ENCODE measurements at regions not wholly inside any gene's neighbourhood (a gene's known extent, or its start where the extent isn't known, plus 50 kb on each side); places are given as distances from the start of the nearest gene placed in this dataset.

DNA sequence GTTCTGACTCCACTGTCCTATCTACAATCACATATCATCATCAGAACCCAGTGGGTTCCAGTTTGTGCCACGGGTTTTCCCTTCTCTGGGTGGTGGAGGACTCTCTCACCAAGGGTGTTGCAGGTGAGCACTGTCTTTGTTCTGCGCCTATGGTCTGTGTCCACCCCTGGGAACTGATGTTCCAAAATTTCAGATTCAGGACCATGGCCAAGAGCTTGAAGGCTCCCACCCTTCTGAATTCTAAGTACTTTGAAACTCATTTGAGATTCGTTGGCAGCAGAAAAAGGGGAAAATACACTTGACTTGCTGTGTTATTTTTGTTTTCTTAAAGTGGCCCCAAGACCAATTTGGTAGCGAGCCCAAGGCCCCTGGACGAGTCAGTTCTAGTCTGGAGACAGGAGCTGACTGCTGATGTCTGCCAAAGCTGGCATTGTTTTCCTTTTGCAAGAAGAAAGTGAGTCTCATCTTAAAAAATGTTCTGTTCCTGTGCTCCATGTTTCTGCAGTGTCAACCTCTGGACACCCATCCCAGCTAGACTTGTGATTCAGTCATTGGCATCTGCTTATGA is 310.9 kb downstream of the HAPSTR1 start:
- Histone ChIP-seq H3K4me1 (ENCODE audit: control insufficient read depth in 4 of 4, insufficient read depth in 4 of 4, low read length in 3 of 4) (no peaks in the 10 kb centered on the region), H3K27me3 (ENCODE audit: control insufficient read depth in 4 of 4, insufficient read depth in 4 of 4, low read length in 3 of 4) (no peaks in the 10 kb centered on the region), H3K9ac (ENCODE audit: low read depth in 1 of 2, low read length in 2 of 2) (no peak overlapping the region), H3K4me3 (ENCODE audit: low read depth in 1 of 3, low read length in 3 of 3) (no peak overlapping the region), H3K9me3 (ENCODE audit: control insufficient read depth in 4 of 4, low read length in 3 of 4) (no peaks in the 10 kb centered on the region), H3K27ac (ENCODE audit: low read depth in 1 of 2, low read length in 2 of 2) (no peak overlapping the region), H3K36me3 (ENCODE audit: control insufficient read depth in 4 of 4, insufficient read depth in 3 of 4, low read depth in 1 of 4, low read length in 3 of 4) (no peaks in the 10 kb centered on the region)
- TF ChIP-seq SP1 (IDR thresholded peaks at IDR 0.05) (no peak), FOXA1 (IDR thresholded peaks at IDR 0.05) (no peak), JUND (IDR thresholded peaks at IDR 0.05) (no peak), RAD21 (IDR thresholded peaks at IDR 0.05) (no peak), FOXA2 (IDR thresholded peaks at IDR 0.05) (no peak), HNF4A (conservative IDR thresholded peaks at IDR 0.05) (no peak), HNF4G (IDR thresholded peaks at IDR 0.05) (no peak), YY1 (IDR thresholded peaks at IDR 0.05) (no peak), EGR1 (IDR thresholded peaks at IDR 0.05; ENCODE audit: low read depth in 2 of 2) (no peak), NR2F2 (IDR thresholded peaks at IDR 0.05) (no peak)
- TF ChIP-seq, protein P1, sequence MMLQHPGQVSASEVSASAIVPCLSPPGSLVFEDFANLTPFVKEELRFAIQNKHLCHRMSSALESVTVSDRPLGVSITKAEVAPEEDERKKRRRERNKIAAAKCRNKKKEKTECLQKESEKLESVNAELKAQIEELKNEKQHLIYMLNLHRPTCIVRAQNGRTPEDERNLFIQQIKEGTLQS (IDR thresholded peaks at IDR 0.05), result no peak
- TF ChIP-seq, protein P2, sequence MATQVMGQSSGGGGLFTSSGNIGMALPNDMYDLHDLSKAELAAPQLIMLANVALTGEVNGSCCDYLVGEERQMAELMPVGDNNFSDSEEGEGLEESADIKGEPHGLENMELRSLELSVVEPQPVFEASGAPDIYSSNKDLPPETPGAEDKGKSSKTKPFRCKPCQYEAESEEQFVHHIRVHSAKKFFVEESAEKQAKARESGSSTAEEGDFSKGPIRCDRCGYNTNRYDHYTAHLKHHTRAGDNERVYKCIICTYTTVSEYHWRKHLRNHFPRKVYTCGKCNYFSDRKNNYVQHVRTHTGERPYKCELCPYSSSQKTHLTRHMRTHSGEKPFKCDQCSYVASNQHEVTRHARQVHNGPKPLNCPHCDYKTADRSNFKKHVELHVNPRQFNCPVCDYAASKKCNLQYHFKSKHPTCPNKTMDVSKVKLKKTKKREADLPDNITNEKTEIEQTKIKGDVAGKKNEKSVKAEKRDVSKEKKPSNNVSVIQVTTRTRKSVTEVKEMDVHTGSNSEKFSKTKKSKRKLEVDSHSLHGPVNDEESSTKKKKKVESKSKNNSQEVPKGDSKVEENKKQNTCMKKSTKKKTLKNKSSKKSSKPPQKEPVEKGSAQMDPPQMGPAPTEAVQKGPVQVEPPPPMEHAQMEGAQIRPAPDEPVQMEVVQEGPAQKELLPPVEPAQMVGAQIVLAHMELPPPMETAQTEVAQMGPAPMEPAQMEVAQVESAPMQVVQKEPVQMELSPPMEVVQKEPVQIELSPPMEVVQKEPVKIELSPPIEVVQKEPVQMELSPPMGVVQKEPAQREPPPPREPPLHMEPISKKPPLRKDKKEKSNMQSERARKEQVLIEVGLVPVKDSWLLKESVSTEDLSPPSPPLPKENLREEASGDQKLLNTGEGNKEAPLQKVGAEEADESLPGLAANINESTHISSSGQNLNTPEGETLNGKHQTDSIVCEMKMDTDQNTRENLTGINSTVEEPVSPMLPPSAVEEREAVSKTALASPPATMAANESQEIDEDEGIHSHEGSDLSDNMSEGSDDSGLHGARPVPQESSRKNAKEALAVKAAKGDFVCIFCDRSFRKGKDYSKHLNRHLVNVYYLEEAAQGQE (IDR thresholded peaks at IDR 0.05), result no peak
- 82% methylated on average over 5 of the region's 5 CpGs for WGBS
- DNase-seq (ENCODE audit: low spot score), result no peak

DNA sequence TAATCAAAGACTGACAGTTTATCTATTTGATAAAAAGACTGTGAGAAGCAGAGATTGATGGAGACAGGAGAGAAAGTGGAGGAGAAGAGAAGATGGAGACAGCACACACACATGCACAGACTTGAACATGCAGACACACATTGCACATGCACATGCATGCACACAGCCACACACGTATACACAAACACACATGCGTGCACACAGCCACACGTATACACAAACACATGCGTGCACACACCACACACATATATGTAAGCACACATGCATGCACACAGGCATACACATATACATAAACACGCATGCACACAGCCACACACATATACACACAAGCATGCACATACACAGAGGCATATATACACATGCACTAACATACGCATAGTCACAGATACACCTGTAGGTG is 313.4 kb downstream of the HAPSTR1 start:
- H3K27me3 ChIP-seq (ENCODE audit: control insufficient read depth in 4 of 4, insufficient read depth in 4 of 4, low read length in 3 of 4), result no peaks in the 10 kb centered on the region
- TF ChIP-seq RAD21 (IDR thresholded peaks at IDR 0.05) (no peak), YY1 (IDR thresholded peaks at IDR 0.05) (no peak), GABPA (IDR thresholded peaks at IDR 0.05 in 1 of 2, conservative IDR thresholded peaks at IDR 0.05 in 1 of 2) (no peak), FOXA2 (IDR thresholded peaks at IDR 0.05) (no peak), JUND (IDR thresholded peaks at IDR 0.05) (no peak), HNF4G (IDR thresholded peaks at IDR 0.05) (no peak), SP1 (IDR thresholded peaks at IDR 0.05) (no peak), FOXA1 (IDR thresholded peaks at IDR 0.05) (no peak)
- TF ChIP-seq, protein P1 (IDR thresholded peaks at IDR 0.05), result no peak
- TF ChIP-seq, protein P3, sequence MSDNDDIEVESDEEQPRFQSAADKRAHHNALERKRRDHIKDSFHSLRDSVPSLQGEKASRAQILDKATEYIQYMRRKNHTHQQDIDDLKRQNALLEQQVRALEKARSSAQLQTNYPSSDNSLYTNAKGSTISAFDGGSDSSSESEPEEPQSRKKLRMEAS (IDR thresholded peaks at IDR 0.05), result no peak
- 97% methylated on average over 6 of the region's 6 CpGs for WGBS

More for the DNA sequence above, 313.4 kb downstream of the HAPSTR1 start:
- Histone ChIP-seq H3K36me3 (ENCODE audit: control insufficient read depth in 4 of 4, insufficient read depth in 3 of 4, low read depth in 1 of 4, low read length in 3 of 4) (no peaks in the 10 kb centered on the region), H3K4me3 (ENCODE audit: low read depth in 1 of 3, low read length in 3 of 3) (no peak overlapping the region), H3K27ac (ENCODE audit: low read depth in 1 of 2, low read length in 2 of 2) (no peak overlapping the region), H3K9me3 (ENCODE audit: control insufficient read depth in 4 of 4, low read length in 3 of 4) (no peaks in the 10 kb centered on the region), H3K4me1 (ENCODE audit: control insufficient read depth in 4 of 4, insufficient read depth in 4 of 4, low read length in 3 of 4) (no peaks in the 10 kb centered on the region), H3K9ac (ENCODE audit: low read depth in 1 of 2, low read length in 2 of 2) (no peak overlapping the region)
- no peak for DNase-seq (ENCODE audit: low spot score)

Data from liver (tissue), 7 donors.